ENCODE measurements at regions not wholly inside any gene's neighbourhood (a gene's known extent, or its start where the extent isn't known, plus 50 kb on each side); places are given as distances from the start of the nearest gene placed in this dataset.

- Histone ChIP-seq H3K36me3 (ENCODE audit: control insufficient read depth, insufficient read depth, low read length) (no peaks in the 10 kb centered on the region), H3K4me1 (ENCODE audit: control insufficient read depth, insufficient read depth, low read length) (no peaks in the 10 kb centered on the region), H3K27me3 (ENCODE audit: control insufficient read depth, insufficient read depth, low read length) (peaks cover 8% of the 10 kb centered on the region), H3K9me3 (ENCODE audit: control insufficient read depth, insufficient read depth, low read length) (no peaks in the 10 kb centered on the region), H3K4me3 (ENCODE audit: low read depth, low read length) (no peak overlapping the region), H3K9ac (ENCODE audit: low read depth, low read length) (no peak overlapping the region)
Observed at GRCh38 chr3:182686033-182686886, 107.0 kb upstream of the ATP11B start.

- Histone ChIP-seq H3K4me3 (ENCODE audit: low read depth, low read length) (no peak overlapping the region), H3K4me1 (ENCODE audit: control insufficient read depth, insufficient read depth, low read length) (no peaks in the 10 kb centered on the region), H3K27me3 (ENCODE audit: control insufficient read depth, insufficient read depth, low read length) (no peaks in the 10 kb centered on the region), H3K9ac (ENCODE audit: low read depth, low read length) (no peak overlapping the region), H3K9me3 (ENCODE audit: control insufficient read depth, insufficient read depth, low read length) (no peaks in the 10 kb centered on the region), H3K36me3 (ENCODE audit: control insufficient read depth, insufficient read depth, low read length) (no peaks in the 10 kb centered on the region)
Observed at GRCh38 chr3:182690172-182690571, 103.1 kb upstream of the ATP11B start.

DNA sequence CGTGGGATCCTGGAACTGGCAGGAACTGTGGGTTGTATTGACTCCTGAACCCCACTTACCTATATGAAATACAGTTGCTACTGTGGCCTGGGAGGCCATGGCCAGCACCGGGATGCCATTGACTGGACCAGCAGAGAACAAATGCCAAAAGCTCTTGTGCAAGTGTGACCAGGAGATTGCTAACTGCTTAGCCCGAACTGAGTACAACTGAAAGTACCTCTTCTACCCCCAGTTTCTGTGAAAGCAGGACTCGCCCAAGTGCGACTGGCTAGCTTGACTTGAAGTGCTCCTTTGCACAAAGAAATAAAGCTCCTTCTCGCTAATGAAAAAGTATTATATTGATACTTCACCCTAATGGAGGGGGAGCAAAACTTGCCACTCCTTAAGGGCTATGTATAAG, 101.3 kb upstream of the ATP11B start:
- Histone ChIP-seq H3K9me3 (ENCODE audit: control insufficient read depth, insufficient read depth, low read length) (no peaks in the 10 kb centered on the region), H3K9ac (ENCODE audit: low read depth, low read length) (no peak overlapping the region), H3K36me3 (ENCODE audit: control insufficient read depth, insufficient read depth, low read length) (no peaks in the 10 kb centered on the region), H3K4me3 (ENCODE audit: low read depth, low read length) (no peak overlapping the region), H3K27me3 (ENCODE audit: control insufficient read depth, insufficient read depth, low read length) (no peaks in the 10 kb centered on the region), H3K4me1 (ENCODE audit: control insufficient read depth, insufficient read depth, low read length) (no peaks in the 10 kb centered on the region)

DNA sequence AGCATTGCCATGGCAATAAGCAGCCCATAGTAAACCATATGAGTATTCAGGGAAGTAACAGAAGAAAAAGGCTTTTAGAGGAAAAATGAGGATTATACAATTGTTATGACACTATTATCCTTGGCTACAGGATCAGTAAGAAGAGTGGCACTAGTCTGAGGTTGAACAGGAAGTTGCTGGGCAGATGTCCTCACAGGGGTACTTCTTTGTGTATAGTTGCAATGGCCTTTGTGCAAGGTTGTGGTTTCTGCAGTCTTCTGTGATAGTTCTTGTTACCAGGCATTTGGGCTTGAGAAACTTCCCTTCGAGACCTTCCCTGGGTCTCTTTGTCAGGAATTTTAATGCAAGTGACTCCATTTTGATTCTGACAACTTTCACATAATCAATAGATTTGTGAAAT, 100.6 kb upstream of the ATP11B start:
- Histone ChIP-seq H3K4me3 (ENCODE audit: low read depth, low read length) (no peak overlapping the region), H3K36me3 (ENCODE audit: control insufficient read depth, insufficient read depth, low read length) (no peaks in the 10 kb centered on the region), H3K9ac (ENCODE audit: low read depth, low read length) (no peak overlapping the region), H3K4me1 (ENCODE audit: control insufficient read depth, insufficient read depth, low read length) (no peaks in the 10 kb centered on the region), H3K9me3 (ENCODE audit: control insufficient read depth, insufficient read depth, low read length) (no peaks in the 10 kb centered on the region), H3K27me3 (ENCODE audit: control insufficient read depth, insufficient read depth, low read length) (no peaks in the 10 kb centered on the region)

DNA sequence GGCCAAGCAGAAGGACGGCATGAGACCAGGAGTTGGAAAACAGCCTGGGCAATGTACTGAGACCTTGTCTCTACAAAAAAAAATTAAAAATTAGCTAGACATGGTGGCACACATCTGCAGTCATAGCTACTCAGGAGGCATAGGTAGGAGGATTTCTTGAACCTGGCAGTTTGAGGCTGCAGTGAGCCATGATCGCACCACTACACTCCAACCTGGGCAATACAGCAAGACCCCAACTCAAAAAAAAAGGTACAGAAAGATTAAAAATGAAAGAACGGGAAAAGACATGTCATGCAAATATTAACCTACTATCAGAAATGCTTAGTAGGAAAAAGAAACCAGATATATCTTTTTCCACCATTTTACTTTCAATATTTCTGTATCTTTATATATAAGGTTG, 99.6 kb upstream of the ATP11B start:
- no peaks in the 10 kb centered on the region for H3K9me3 ChIP-seq (ENCODE audit: control insufficient read depth, insufficient read depth, low read length)
- H3K9ac ChIP-seq (ENCODE audit: low read depth, low read length), result no peak overlapping the region
- no peaks in the 10 kb centered on the region for H3K27me3 ChIP-seq (ENCODE audit: control insufficient read depth, insufficient read depth, low read length)
- no peaks in the 10 kb centered on the region for H3K4me1 ChIP-seq (ENCODE audit: control insufficient read depth, insufficient read depth, low read length)
- H3K36me3 ChIP-seq (ENCODE audit: control insufficient read depth, insufficient read depth, low read length), result no peaks in the 10 kb centered on the region
- H3K4me3 ChIP-seq (ENCODE audit: low read depth, low read length), result no peak overlapping the region

GRCh38 chr3:182696916-182697315, 96.4 kb upstream of the ATP11B start:
- no peaks in the 10 kb centered on the region for H3K36me3 ChIP-seq (ENCODE audit: control insufficient read depth, insufficient read depth, low read length)
- no peak overlapping the region for H3K9ac ChIP-seq (ENCODE audit: low read depth, low read length)
- H3K27me3 ChIP-seq (ENCODE audit: control insufficient read depth, insufficient read depth, low read length), result no peaks in the 10 kb centered on the region
- no peaks in the 10 kb centered on the region for H3K9me3 ChIP-seq (ENCODE audit: control insufficient read depth, insufficient read depth, low read length)
- no peaks in the 10 kb centered on the region for H3K4me1 ChIP-seq (ENCODE audit: control insufficient read depth, insufficient read depth, low read length)
- no peak overlapping the region for H3K4me3 ChIP-seq (ENCODE audit: low read depth, low read length)

- no peak overlapping the region for H3K4me3 ChIP-seq (ENCODE audit: low read depth, low read length)
Observed at GRCh38 chr3:182697345-182697919, 95.9 kb upstream of the ATP11B start.

GRCh38 chr3:182698078-182698477, 95.2 kb upstream of the ATP11B start:
- Histone ChIP-seq H3K4me3 (ENCODE audit: low read depth, low read length) (no peak overlapping the region), H3K27me3 (ENCODE audit: control insufficient read depth, insufficient read depth, low read length) (no peaks in the 10 kb centered on the region), H3K4me1 (ENCODE audit: control insufficient read depth, insufficient read depth, low read length) (no peaks in the 10 kb centered on the region), H3K9ac (ENCODE audit: low read depth, low read length) (no peak overlapping the region), H3K36me3 (ENCODE audit: control insufficient read depth, insufficient read depth, low read length) (no peaks in the 10 kb centered on the region), H3K9me3 (ENCODE audit: control insufficient read depth, insufficient read depth, low read length) (no peaks in the 10 kb centered on the region)

More at GRCh38 chr3:182697345-182697919, 95.9 kb upstream of the ATP11B start:
- Histone ChIP-seq H3K4me1 (ENCODE audit: control insufficient read depth, insufficient read depth, low read length) (no peaks in the 10 kb centered on the region), H3K9ac (ENCODE audit: low read depth, low read length) (no peak overlapping the region), H3K9me3 (ENCODE audit: control insufficient read depth, insufficient read depth, low read length) (no peaks in the 10 kb centered on the region), H3K36me3 (ENCODE audit: control insufficient read depth, insufficient read depth, low read length) (no peaks in the 10 kb centered on the region), H3K27me3 (ENCODE audit: control insufficient read depth, insufficient read depth, low read length) (no peaks in the 10 kb centered on the region)

- H3K36me3 ChIP-seq (ENCODE audit: control insufficient read depth, insufficient read depth, low read length), result no peaks in the 10 kb centered on the region
- H3K27me3 ChIP-seq (ENCODE audit: control insufficient read depth, insufficient read depth, low read length), result no peaks in the 10 kb centered on the region
- no peaks in the 10 kb centered on the region for H3K4me1 ChIP-seq (ENCODE audit: control insufficient read depth, insufficient read depth, low read length)
- no peaks in the 10 kb centered on the region for H3K9me3 ChIP-seq (ENCODE audit: control insufficient read depth, insufficient read depth, low read length)
- H3K9ac ChIP-seq (ENCODE audit: low read depth, low read length), result no peak overlapping the region
- H3K4me3 ChIP-seq (ENCODE audit: low read depth, low read length), result no peak overlapping the region
Observed at GRCh38 chr3:182699550-182700170, 93.6 kb upstream of the ATP11B start.

DNA sequence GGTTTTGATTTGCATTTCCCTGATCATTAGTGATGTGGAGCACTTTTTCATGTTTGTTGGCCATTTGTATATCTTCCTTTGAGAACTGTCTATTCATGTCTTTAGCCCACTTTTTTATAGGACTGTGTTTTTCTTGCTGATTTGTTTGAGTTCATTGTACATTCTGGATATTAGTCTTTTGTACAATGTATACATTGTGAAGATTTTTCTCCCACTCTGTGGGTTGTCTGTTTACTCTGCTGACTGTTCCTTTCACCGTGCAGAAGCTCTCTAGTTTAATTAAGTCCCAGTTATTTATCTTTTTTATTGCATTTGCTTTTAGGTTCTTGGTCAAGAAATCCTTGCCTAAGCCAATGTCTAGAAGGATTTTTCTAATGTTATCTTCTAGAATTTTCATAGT, 91.1 kb upstream of the ATP11B start:
- Histone ChIP-seq H3K27me3 (ENCODE audit: control insufficient read depth, insufficient read depth, low read length) (no peaks in the 10 kb centered on the region), H3K4me1 (ENCODE audit: control insufficient read depth, insufficient read depth, low read length) (peaks cover 4% of the 10 kb centered on the region), H3K9ac (ENCODE audit: low read depth, low read length) (no peak overlapping the region), H3K36me3 (ENCODE audit: control insufficient read depth, insufficient read depth, low read length) (no peaks in the 10 kb centered on the region), H3K4me3 (ENCODE audit: low read depth, low read length) (no peak overlapping the region), H3K9me3 (ENCODE audit: control insufficient read depth, insufficient read depth, low read length) (no peaks in the 10 kb centered on the region)

DNA sequence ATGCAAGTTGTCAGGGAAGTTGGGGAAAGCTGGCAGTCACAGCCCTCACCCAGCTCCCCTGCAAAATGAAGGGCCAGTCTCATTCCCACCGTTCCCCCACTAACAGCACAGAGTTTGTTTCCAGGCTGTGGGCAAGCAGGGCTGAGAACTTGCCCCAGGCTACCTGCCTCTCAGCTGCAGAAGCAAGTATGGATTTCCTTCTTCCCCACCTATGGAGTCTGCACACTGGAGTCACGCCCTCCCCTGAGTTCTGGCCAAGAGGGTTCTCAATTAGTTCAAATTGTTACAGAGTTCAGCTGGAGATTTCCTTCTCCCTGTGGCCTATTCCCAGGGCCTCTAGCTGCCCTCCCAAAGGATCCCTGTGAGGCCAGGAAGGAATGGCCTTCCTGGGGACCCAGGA, 90.1 kb upstream of the ATP11B start:
- Histone ChIP-seq H3K4me3 (ENCODE audit: low read depth, low read length) (no peak overlapping the region), H3K36me3 (ENCODE audit: control insufficient read depth, insufficient read depth, low read length) (no peaks in the 10 kb centered on the region), H3K9ac (ENCODE audit: low read depth, low read length) (no peak overlapping the region), H3K9me3 (ENCODE audit: control insufficient read depth, insufficient read depth, low read length) (no peaks in the 10 kb centered on the region), H3K27me3 (ENCODE audit: control insufficient read depth, insufficient read depth, low read length) (no peaks in the 10 kb centered on the region), H3K4me1 (ENCODE audit: control insufficient read depth, insufficient read depth, low read length) (peaks cover 4% of the 10 kb centered on the region)

DNA sequence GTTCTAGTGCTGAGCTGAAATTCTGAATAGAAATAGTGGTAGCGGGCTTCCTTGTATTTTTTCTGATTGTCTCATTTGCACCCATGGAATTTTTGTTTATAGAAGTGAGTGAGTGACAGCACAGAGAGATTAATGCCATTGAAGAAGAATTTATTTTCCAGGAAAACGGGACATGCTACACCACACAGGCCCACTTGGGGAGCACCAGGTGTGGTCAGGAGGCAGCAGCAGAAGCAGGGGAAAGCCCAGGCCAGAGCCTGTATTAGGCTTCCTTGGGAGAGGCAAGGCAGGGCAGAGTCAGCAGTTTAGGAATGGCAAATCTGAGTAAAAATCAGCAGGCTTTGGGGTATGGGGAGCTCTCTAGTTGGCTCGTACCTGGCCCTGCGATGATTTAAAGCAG, 88.4 kb upstream of the ATP11B start:
- no peak overlapping the region for H3K4me3 ChIP-seq (ENCODE audit: low read depth, low read length)
- no peaks in the 10 kb centered on the region for H3K36me3 ChIP-seq (ENCODE audit: control insufficient read depth, insufficient read depth, low read length)
- peaks cover 4% of the 10 kb centered on the region for H3K4me1 ChIP-seq (ENCODE audit: control insufficient read depth, insufficient read depth, low read length)
- H3K27me3 ChIP-seq (ENCODE audit: control insufficient read depth, insufficient read depth, low read length), result no peaks in the 10 kb centered on the region
- no peak overlapping the region for H3K9ac ChIP-seq (ENCODE audit: low read depth, low read length)
- H3K9me3 ChIP-seq (ENCODE audit: control insufficient read depth, insufficient read depth, low read length), result no peaks in the 10 kb centered on the region
